ENCODE measurements at regions not wholly inside any gene's neighbourhood (a gene's known extent, or its start where the extent isn't known, plus 50 kb on each side); places are given as distances from the start of the nearest gene placed in this dataset.
"Not testable (repeated sequence)": the region's sequence is repeated elsewhere in the genome, so short reads cannot be mapped to it uniquely, and the experiment has no call there.

GRCh38 chr14:82798276-82798675 is 1264.6 kb upstream of the SEL1L start:
- DNase-seq (ENCODE audit: low read depth), result no peak

GRCh38 chr14:82805892-82806825 is 1272.5 kb upstream of the SEL1L start:
- DNase-seq (ENCODE audit: low read depth), result no peak

- no peak for DNase-seq (ENCODE audit: low read depth)
Measured at GRCh38 chr14:82811246-82811645, 1277.6 kb upstream of the SEL1L start.

- DNase-seq (ENCODE audit: low read depth), result not testable (repeated sequence)
Measured at GRCh38 chr14:82814339-82814738, 1280.7 kb upstream of the SEL1L start.

DNA sequence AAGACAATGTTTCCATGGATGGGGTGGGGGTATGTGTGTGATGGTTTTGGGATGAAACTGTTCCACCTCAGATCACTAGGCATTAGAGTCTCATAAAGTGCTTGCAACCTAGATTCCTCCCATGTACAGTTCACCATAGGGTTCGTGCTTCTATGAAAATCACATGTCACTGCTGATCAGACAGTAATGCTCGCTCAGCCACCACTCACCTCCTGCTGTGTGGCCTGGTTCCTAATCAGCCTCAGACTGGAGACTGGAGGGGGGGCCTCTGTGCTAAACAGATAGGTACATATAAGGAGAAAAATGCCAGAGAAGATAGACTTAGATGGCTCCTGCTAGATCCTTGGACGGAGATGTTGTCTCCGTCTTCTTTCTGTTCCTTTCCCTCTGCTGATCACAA is 1296.9 kb upstream of the SEL1L start:
- no peak for DNase-seq (ENCODE audit: low read depth)

- no peak for DNase-seq (ENCODE audit: low read depth)
Measured at GRCh38 chr14:82836256-82836950, 1302.8 kb upstream of the SEL1L start.

DNA sequence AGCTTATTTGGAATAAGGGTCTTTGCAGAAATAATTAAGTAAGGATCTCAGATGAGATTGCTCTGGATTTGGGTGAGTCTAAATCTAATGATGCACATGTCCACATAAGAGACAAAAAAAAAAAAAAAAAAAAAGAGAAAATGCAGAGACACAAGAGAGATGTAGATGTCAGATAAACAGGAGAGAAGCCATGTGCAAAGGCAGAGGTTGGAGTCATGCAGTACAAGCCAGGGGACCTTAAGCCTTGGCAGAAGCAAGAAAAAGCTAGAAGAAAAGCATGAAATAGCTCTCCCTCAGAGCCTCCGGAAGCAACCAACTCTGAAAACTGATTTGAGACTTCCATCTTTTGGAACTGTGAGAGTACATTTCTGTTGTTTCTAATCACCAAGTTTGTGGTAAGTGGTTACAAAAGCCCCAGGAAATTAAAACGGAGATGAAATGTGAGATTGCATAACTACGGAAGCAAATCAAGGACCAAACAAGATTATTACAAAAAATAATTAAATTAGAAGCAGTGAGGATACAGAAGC is 1304.0 kb upstream of the SEL1L start:
- no peak for DNase-seq (ENCODE audit: low read depth)

GRCh38 chr14:82850576-82850975 is 1316.9 kb upstream of the SEL1L start:
- DNase-seq (ENCODE audit: low read depth), result no peak

DNA sequence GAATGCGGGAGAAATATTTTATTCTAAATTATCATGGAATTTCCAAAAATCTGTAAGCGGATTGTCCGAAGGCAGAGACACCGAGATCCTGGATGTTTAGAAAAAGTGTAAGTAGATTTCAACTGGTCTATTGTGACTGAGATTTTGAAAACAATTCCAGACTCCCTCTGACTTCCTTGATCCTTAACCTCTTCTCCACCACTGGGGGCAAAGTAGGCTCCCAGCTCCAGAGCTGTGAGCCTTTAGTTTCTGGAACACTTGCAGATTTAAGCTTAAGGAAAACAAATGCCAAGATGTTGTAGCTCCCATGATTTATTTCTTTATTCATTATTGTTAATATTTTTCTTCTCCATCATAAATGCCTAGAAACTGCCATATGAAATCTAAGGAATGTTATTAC is 1320.5 kb upstream of the SEL1L start:
- no peak for DNase-seq (ENCODE audit: low read depth)

- DNase-seq (ENCODE audit: low read depth), result no peak
Measured at GRCh38 chr14:82854901-82855300, 1321.2 kb upstream of the SEL1L start.

DNA sequence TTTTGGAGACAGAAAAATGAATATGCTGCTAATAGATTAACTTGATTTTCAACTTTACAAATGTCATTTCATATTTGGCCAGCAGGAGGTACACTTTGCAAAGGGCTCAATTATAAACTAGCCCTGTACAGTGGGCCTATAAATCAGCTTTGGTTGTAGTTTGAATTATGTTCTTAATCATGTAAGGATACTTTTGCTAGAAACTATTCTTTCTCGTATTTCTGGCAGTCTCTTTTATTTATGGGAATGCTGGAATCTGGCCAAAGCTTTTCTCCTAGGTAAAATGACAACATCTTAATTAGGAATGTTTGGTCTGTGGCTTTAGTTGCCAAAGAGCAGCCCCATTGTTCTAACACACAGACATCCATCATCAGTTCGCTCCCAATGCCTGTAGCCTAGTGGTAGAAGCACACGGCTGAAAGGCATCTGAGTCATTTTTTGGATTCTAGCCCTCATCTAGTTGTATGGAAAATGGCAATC is 1322.3 kb upstream of the SEL1L start:
- DNase-seq (ENCODE audit: low read depth), result peak; percentile 6

DNA sequence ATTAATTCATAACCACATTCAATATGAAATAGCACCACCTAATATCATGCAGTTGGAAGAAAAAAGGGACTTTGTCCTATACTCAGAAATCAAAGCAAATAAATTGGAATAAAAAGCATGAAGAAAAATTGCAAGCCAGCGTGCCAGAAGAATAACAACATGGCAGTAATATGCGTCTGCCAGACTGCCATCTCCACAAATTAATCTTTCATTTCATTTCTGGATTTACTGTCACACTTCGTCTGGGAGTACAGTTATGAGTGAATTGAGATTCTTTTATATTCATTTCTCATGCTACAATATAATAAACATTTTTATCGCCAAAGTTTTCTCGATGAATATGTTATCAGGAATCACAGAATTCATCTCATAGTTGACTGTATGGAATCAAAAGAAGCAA is 1327.7 kb upstream of the SEL1L start:
- no peak for DNase-seq (ENCODE audit: low read depth)

- DNase-seq (ENCODE audit: low read depth), result no peak
Measured at GRCh38 chr14:82872494-82872893, 1338.8 kb upstream of the SEL1L start.

DNA sequence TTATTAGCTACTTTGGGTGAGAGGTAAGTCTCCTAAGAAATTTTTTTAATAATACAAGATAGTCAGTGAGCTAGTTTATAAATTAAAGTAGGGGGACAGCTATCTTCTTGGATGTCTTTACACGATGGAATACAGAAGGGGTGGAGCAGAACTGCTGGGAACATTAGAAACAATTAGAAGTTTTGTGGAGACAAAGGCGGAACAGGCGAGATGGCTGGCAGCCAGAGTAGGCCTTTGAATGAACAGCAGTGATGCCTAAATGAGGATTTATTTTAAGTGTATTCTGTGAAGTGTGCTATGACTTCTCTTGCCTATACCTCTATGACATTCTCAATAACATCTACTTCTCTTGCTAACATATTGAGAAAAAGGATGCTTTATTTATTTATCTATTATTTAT is 1345.3 kb upstream of the SEL1L start:
- DNase-seq (ENCODE audit: low read depth), result no peak

DNA sequence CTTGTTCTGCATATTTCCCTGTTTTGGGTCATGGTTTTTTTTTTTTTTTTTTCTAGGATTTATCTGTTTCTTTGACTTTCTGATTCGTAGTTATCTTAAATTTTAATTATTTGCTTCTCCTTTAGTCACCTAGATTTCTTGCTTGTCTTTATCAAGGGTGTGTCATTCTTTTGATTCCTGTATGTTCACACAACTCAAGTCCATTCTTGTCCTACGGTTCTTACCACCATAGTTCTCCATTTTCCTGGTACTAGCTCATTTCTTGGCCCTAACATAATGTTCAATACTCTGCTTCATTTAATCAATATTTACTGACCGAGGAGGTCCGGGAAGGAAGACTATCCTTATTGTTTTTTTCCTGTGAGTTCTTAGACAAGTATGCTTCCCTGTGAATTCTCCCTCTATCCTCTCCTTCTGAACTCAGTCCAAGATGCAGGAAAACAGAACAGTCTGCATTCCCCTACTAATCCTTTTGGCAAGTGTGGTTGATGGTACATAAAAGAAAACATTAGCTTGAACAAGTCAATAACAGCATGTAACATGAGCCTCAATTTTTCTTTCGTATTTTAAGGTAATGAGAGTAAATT is 1346.4 kb upstream of the SEL1L start:
- DNase-seq (ENCODE audit: low read depth), result no peak

- no peak for DNase-seq (ENCODE audit: low read depth)
Measured at GRCh38 chr14:82886670-82887069, 1353.0 kb upstream of the SEL1L start.

- DNase-seq (ENCODE audit: low read depth), result no peak
Measured at GRCh38 chr14:82889701-82890100, 1356.0 kb upstream of the SEL1L start.

DNA sequence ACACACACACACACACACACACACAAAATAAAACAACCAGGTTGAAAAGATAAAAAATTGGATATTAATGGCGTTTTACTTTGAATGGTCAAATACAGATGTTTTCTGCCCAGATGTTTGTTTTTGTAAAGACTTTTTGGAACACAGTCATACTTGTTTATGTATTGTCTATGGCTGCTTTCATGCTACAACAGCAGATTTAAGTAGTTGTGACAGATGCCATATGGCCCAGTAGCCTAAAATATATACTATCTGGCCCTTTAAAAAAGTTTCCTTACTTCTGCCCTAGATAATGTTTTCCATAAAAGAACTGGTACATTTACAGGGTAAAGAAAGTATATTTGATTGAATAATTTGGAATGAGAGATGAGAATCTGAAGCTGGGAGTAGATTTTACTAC is 1362.8 kb upstream of the SEL1L start:
- DNase-seq (ENCODE audit: low read depth), result no peak

GRCh38 chr14:82897469-82898308 is 1364.0 kb upstream of the SEL1L start:
- no peak for DNase-seq (ENCODE audit: low read depth)

DNA sequence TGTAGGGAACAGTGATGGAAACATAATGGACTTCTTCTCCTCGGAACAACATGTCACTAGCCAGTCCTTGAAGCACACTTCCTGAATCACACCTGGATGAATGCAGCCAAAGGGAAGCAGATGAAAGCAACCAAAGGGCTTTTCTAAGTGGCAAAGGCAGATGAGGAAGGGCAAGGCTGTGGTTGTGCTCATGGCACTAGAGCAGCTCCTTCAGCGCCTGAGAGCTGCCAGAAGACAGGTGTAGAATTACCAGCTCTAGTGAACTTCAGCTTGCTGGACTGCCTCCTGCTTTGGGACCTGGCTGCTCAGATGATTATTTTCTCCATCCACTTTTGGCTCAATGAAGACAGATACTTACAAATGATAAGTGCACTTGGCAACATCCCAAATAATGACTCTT is 1372.1 kb upstream of the SEL1L start:
- DNase-seq (ENCODE audit: low read depth), result no peak

DNA sequence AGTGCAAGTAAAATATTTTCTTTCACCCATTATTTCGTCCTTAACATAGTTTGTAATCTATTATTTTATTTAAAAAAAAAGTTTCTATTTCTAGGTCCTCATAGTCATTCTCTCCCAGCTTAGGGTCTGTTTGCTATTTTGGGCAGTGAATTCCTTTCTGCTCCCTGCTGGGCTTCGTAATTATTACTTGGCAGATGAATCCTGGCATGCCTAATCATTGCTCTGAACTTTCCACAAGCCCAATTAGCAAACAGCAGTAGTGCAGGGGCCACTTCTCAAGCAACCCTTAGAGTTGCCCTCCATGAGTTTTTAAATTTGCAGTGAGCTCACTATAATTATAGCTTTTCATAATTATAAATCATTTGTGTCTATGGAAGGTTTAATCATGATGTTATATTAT is 1378.3 kb upstream of the SEL1L start:
- no peak for DNase-seq (ENCODE audit: low read depth)

Data from M059J (cell line).